ENCODE measurements at regions not wholly inside any gene's neighbourhood (a gene's known extent, or its start where the extent isn't known, plus 50 kb on each side); places are given as distances from the start of the nearest gene placed in this dataset.

DNA sequence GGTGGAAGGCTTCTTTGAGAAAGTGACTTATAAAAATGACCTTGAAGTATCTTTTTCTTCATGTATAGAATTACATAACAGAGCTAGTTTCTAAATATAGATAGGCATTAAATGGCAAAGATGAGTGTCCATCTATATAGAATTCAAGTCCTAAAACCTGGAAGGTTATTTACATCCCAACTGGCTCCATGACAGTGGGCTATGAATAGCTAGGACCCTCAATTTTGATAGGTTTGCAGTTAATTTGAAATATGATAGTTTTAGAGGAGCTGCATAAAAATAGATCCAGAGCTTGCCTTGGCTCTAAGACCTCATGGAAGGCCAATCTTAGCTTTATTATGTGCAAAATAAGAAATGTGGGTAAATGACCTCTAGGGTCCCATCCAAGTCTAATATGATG is 310.6 kb upstream of the CITED2 start:
- Histone ChIP-seq H3K27ac (no peak overlapping the region), H3K9me3 (no peaks in the 10 kb centered on the region), H3K4me1 (replicated peaks) (no peaks in the 10 kb centered on the region), H3K27me3 (replicated peaks; ENCODE audit: insufficient read depth) (no peaks in the 10 kb centered on the region), H3K36me3 (no peaks in the 10 kb centered on the region), H3K4me3 (no peak overlapping the region)
- intact Hi-C loops (cut with DNase I) = no loop called here
- DNase-seq (ENCODE audit: low spot score) = no peak
- TF ChIP-seq POLR2A (IDR thresholded peaks at IDR 0.05) (no peak), POLR2AphosphoS5 (IDR thresholded peaks at IDR 0.05) (no peak)
- TF ChIP-seq, protein P1, sequence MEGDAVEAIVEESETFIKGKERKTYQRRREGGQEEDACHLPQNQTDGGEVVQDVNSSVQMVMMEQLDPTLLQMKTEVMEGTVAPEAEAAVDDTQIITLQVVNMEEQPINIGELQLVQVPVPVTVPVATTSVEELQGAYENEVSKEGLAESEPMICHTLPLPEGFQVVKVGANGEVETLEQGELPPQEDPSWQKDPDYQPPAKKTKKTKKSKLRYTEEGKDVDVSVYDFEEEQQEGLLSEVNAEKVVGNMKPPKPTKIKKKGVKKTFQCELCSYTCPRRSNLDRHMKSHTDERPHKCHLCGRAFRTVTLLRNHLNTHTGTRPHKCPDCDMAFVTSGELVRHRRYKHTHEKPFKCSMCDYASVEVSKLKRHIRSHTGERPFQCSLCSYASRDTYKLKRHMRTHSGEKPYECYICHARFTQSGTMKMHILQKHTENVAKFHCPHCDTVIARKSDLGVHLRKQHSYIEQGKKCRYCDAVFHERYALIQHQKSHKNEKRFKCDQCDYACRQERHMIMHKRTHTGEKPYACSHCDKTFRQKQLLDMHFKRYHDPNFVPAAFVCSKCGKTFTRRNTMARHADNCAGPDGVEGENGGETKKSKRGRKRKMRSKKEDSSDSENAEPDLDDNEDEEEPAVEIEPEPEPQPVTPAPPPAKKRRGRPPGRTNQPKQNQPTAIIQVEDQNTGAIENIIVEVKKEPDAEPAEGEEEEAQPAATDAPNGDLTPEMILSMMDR (IDR thresholded peaks at IDR 0.05) = no peak

DNA sequence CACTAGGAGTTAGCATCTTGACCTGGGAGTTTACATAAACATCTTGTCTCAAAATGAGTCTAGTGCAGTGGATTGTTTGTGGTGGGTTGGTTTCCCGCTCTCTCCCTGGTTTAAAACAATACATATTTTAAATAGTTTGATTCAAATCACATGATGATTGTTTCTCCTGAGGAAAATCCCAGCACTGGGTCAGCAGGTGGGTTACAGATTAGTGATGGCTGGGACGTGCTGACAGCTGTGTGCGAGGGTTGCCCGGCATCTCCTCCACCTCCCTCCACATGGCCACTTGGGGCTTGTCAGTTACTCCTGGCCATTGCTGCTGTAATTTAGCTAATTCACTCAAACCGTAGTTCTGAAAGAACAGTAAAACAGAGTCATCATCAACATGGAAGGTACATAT is 306.4 kb upstream of the CITED2 start:
- 85% methylated on average over 5 of the region's 5 CpGs for WGBS
- Histone ChIP-seq H3K4me1 (replicated peaks) (no peaks in the 10 kb centered on the region), H3K27me3 (replicated peaks; ENCODE audit: insufficient read depth) (no peaks in the 10 kb centered on the region), H3K27ac (no peak overlapping the region), H3K36me3 (no peaks in the 10 kb centered on the region), H3K9me3 (no peaks in the 10 kb centered on the region), H3K4me3 (no peak overlapping the region)
- no peak for TF ChIP-seq POLR2A (IDR thresholded peaks at IDR 0.05)
- TF ChIP-seq POLR2AphosphoS5 (IDR thresholded peaks at IDR 0.05) = no peak
- TF ChIP-seq, protein P1 (IDR thresholded peaks at IDR 0.05) = no peak
- no peak for DNase-seq (ENCODE audit: low spot score)
- intact Hi-C loops (cut with DNase I) = no loop called here

DNA sequence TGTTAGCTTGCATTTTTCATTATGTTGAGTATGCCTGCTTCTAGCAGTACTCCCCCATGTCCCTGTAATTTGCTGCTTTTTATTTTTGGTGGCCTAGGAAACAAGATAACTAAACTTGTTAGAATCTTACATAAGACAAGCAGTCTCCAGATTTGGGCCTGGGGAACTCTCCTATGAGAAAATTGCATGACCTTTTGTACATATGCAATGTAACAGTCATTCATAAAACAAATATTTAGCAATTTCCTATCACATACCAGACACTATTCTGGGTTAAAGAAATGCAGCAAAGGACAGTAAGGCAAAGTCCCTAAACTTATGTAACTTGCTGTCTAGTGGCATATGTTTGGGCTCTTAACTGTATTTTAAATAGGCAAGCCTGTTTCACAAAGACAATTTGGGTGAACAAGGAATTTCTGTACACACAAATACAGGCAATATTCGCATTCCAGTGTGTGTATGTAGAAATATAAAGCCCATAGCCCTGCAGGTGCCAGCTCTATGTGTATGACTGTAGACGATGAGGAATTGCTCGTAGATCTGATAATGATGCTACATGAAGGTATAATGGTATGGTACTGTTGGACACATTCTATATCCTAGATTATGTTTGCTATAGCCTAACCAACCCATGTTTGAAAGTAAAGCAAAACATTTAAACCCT is 305.2 kb upstream of the CITED2 start:
- intact Hi-C loops (cut with DNase I) = no loop called here
- 92% methylated on average over 3 of the region's 3 CpGs for WGBS
- H3K36me3 ChIP-seq = no peaks in the 10 kb centered on the region
- H3K27me3 ChIP-seq (replicated peaks; ENCODE audit: insufficient read depth) = no peaks in the 10 kb centered on the region
- H3K4me1 ChIP-seq (replicated peaks) = no peaks in the 10 kb centered on the region
- no peaks in the 10 kb centered on the region for H3K9me3 ChIP-seq
- TF ChIP-seq POLR2A (IDR thresholded peaks at IDR 0.05) = no peak
- TF ChIP-seq, protein P1 (IDR thresholded peaks at IDR 0.05) = no peak
- TF ChIP-seq POLR2AphosphoS5 (IDR thresholded peaks at IDR 0.05) = no peak
- no peak overlapping the region for H3K27ac ChIP-seq
- no peak for DNase-seq (ENCODE audit: low spot score)
- no peak overlapping the region for H3K4me3 ChIP-seq

DNA sequence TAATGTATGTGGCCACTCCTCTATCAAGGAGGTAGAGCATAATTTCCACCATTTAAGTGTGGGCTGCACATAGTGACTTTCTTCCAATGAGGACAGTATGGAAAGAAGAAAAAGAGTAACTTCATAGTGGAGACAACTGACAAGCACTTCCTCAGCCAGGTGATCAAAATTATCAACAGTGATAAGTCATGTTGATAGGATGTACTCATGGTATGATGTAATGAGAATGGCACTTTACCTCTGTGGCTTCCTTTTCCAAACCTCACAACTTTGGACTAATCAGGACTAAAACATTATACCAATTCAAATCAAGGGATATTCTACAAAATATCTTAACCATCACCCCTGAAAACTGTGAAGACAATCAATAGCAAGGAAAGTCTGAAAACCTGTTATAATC is 302.3 kb upstream of the CITED2 start:
- intact Hi-C loops (cut with DNase I) = no loop called here
- Histone ChIP-seq H3K4me3 (no peak overlapping the region), H3K27me3 (replicated peaks; ENCODE audit: insufficient read depth) (no peaks in the 10 kb centered on the region), H3K9me3 (no peaks in the 10 kb centered on the region), H3K27ac (no peak overlapping the region), H3K36me3 (no peaks in the 10 kb centered on the region), H3K4me1 (replicated peaks) (no peaks in the 10 kb centered on the region)
- TF ChIP-seq POLR2AphosphoS5 (IDR thresholded peaks at IDR 0.05) (no peak), POLR2A (IDR thresholded peaks at IDR 0.05) (no peak)
- TF ChIP-seq, protein P1 (IDR thresholded peaks at IDR 0.05) = no peak
- DNase-seq (ENCODE audit: low spot score) = no peak

DNA sequence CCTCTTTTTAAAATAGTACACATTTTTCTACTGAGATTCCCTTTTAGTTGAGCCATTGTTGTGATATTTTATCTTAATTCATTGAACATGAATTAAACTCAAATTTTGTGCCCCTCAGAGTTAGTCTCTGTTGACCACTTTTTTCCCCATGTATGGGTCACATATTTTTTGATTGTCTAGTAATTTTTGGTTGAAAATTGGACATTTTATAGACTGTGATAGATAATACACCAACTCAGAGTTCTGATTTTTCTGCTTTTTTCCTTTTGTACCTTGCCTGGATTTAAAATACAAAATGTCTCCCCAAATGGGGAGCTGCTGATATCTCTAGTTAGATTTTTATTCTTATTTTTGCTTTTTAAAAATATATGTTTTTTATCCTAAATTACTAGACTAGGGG is 291.8 kb upstream of the CITED2 start:
- Histone ChIP-seq H3K27me3 (replicated peaks; ENCODE audit: insufficient read depth) (no peaks in the 10 kb centered on the region), H3K27ac (no peak overlapping the region), H3K4me1 (replicated peaks) (no peaks in the 10 kb centered on the region), H3K36me3 (no peaks in the 10 kb centered on the region), H3K9me3 (no peaks in the 10 kb centered on the region), H3K4me3 (no peak overlapping the region)
- no peak for DNase-seq (ENCODE audit: low spot score)
- TF ChIP-seq POLR2AphosphoS5 (IDR thresholded peaks at IDR 0.05) = no peak
- TF ChIP-seq, protein P1 (IDR thresholded peaks at IDR 0.05) = no peak
- no peak for TF ChIP-seq POLR2A (IDR thresholded peaks at IDR 0.05)
- intact Hi-C loops (cut with DNase I) = no loop called here
